Mucosa of rectum (tissue), 2 donors: ENCODE measurements at regions not wholly inside any gene's neighbourhood (a gene's known extent, or its start where the extent isn't known, plus 50 kb on each side); places are given as distances from the start of the nearest gene placed in this dataset.

Experiments used
- H3K27ac ChIP-seq, 2 donors: one replicate each; pipeline ENCODE4 v1.7.0; 2013; ENCODE audit warnings: inconsistent platforms in 2 of 2, low read depth in 2 of 2, low read length in 2 of 2
- H3K27me3 ChIP-seq, 2 donors: one replicate each; pipeline ENCODE4 v1.7.0; 2013; ENCODE audit warnings: low read length in 2 of 2; ENCODE audit not compliant: control insufficient read depth in 2 of 2, insufficient read depth in 2 of 2
- H3K36me3 ChIP-seq, 2 donors: one replicate each; pipeline ENCODE4 v1.7.0; 2013; ENCODE audit warnings: low read length in 2 of 2; ENCODE audit not compliant: control insufficient read depth in 2 of 2, insufficient read depth in 2 of 2
- H3K4me1 ChIP-seq, 2 donors: one replicate each; pipeline ENCODE4 v1.7.0; 2013; ENCODE audit warnings: low read length in 2 of 2, mild to moderate bottlenecking in 1 of 2; ENCODE audit not compliant: control insufficient read depth in 2 of 2, insufficient read depth in 2 of 2
- H3K4me3 ChIP-seq, 2 donors: one replicate each; pipeline ENCODE4 v1.7.0; 2013; ENCODE audit warnings: low read length in 2 of 2
- H3K9ac ChIP-seq, 2 donors: one replicate each; pipeline ENCODE4 v1.7.0; 2013; ENCODE audit warnings: low read length in 2 of 2, low read depth in 1 of 2, mild to moderate bottlenecking in 1 of 2
- H3K9me3 ChIP-seq, 2 donors: one replicate each; pipeline ENCODE4 v1.7.0; 2013; ENCODE audit warnings: low read length in 2 of 2; ENCODE audit not compliant: control insufficient read depth in 2 of 2
- donor health status: healthy.
- donor health status: Normal muscosa, but diverticular disease.

GRCh38 chr14:61891810-61892209 is 129.6 kb downstream of the SNAPC1 start:
- Histone ChIP-seq H3K27ac (no peak overlapping the region), H3K27me3 (peaks cover 0 to 4% of the 10 kb centered on the region in 2 donors), H3K36me3 (no peaks in the 10 kb centered on the region), H3K4me3 (no peak overlapping the region), H3K9ac (no peak overlapping the region), H3K4me1 (no peaks in the 10 kb centered on the region), H3K9me3 (no peaks in the 10 kb centered on the region)

- peaks cover 0 to 4% of the 10 kb centered on the region in 2 donors for H3K27me3 ChIP-seq
- no peak overlapping the region for H3K27ac ChIP-seq
- H3K36me3 ChIP-seq = no peaks in the 10 kb centered on the region
Observed at GRCh38 chr14:61893371-61893940, 131.2 kb downstream of the SNAPC1 start.

GRCh38 chr14:61894452-61895077 is 132.3 kb downstream of the SNAPC1 start:
- H3K4me3 ChIP-seq = no peak overlapping the region
- H3K9me3 ChIP-seq = no peaks in the 10 kb centered on the region
- H3K9ac ChIP-seq = no peak overlapping the region
- peaks cover 0 to 4% of the 10 kb centered on the region in 2 donors for H3K27me3 ChIP-seq
- H3K27ac ChIP-seq = no peak overlapping the region
- H3K4me1 ChIP-seq = no peaks in the 10 kb centered on the region
- H3K36me3 ChIP-seq = no peaks in the 10 kb centered on the region

More at GRCh38 chr14:61893371-61893940, 131.2 kb downstream of the SNAPC1 start:
- no peaks in the 10 kb centered on the region for H3K4me1 ChIP-seq
- H3K4me3 ChIP-seq = no peak overlapping the region
- no peak overlapping the region for H3K9ac ChIP-seq
- no peaks in the 10 kb centered on the region for H3K9me3 ChIP-seq

GRCh38 chr14:61897300-61897699 is 135.1 kb downstream of the SNAPC1 start:
- Histone ChIP-seq H3K9me3 (no peaks in the 10 kb centered on the region), H3K36me3 (no peaks in the 10 kb centered on the region), H3K9ac (no peak overlapping the region), H3K27me3 (peaks cover 0 to 3% of the 10 kb centered on the region in 2 donors), H3K4me3 (no peak overlapping the region), H3K27ac (no peak overlapping the region), H3K4me1 (no peaks in the 10 kb centered on the region)

GRCh38 chr14:61898568-61898967 is 136.3 kb downstream of the SNAPC1 start:
- Histone ChIP-seq H3K27ac (no peak overlapping the region), H3K36me3 (no peaks in the 10 kb centered on the region), H3K9ac (no peak overlapping the region), H3K27me3 (no peaks in the 10 kb centered on the region), H3K4me3 (no peak overlapping the region), H3K9me3 (no peaks in the 10 kb centered on the region), H3K4me1 (no peaks in the 10 kb centered on the region)

- Histone ChIP-seq H3K36me3 (no peaks in the 10 kb centered on the region), H3K27ac (no peak overlapping the region), H3K9ac (no peak overlapping the region), H3K27me3 (no peaks in the 10 kb centered on the region), H3K4me1 (no peaks in the 10 kb centered on the region), H3K9me3 (no peaks in the 10 kb centered on the region), H3K4me3 (no peak overlapping the region)
Observed at GRCh38 chr14:61899497-61899896, 137.3 kb downstream of the SNAPC1 start.

GRCh38 chr14:61904946-61905345 is 142.7 kb downstream of the SNAPC1 start:
- Histone ChIP-seq H3K9ac (no peak overlapping the region), H3K27me3 (no peaks in the 10 kb centered on the region), H3K4me3 (no peak overlapping the region), H3K27ac (no peak overlapping the region), H3K4me1 (no peaks in the 10 kb centered on the region), H3K36me3 (no peaks in the 10 kb centered on the region), H3K9me3 (no peaks in the 10 kb centered on the region)

- H3K27me3 ChIP-seq = no peaks in the 10 kb centered on the region
- H3K9ac ChIP-seq = no peak overlapping the region
- no peak overlapping the region for H3K27ac ChIP-seq
- H3K4me3 ChIP-seq = no peak overlapping the region
- H3K36me3 ChIP-seq = no peaks in the 10 kb centered on the region
- H3K9me3 ChIP-seq = no peaks in the 10 kb centered on the region
- H3K4me1 ChIP-seq = no peaks in the 10 kb centered on the region
Observed at GRCh38 chr14:61911574-61911973, 149.4 kb downstream of the SNAPC1 start.

GRCh38 chr14:61918998-61919397 is 156.8 kb downstream of the SNAPC1 start:
- Histone ChIP-seq H3K27ac (no peak overlapping the region), H3K9ac (no peak overlapping the region), H3K4me3 (no peak overlapping the region), H3K9me3 (no peaks in the 10 kb centered on the region), H3K27me3 (no peaks in the 10 kb centered on the region), H3K36me3 (no peaks in the 10 kb centered on the region), H3K4me1 (no peaks in the 10 kb centered on the region)

- Histone ChIP-seq H3K27ac (no peak overlapping the region), H3K27me3 (no peaks in the 10 kb centered on the region), H3K36me3 (no peaks in the 10 kb centered on the region), H3K4me3 (no peak overlapping the region), H3K9me3 (no peaks in the 10 kb centered on the region), H3K4me1 (no peaks in the 10 kb centered on the region), H3K9ac (no peak overlapping the region)
Observed at GRCh38 chr14:61923348-61923747, 161.1 kb downstream of the SNAPC1 start.
